ENCODE measurements at regions not wholly inside any gene's neighbourhood (a gene's known extent, or its start where the extent isn't known, plus 50 kb on each side); places are given as distances from the start of the nearest gene placed in this dataset.

GRCh38 chr5:114782177-114782576 is 387.5 kb downstream of the TRIM36 start:
- no peak overlapping the region for H3K4me3 ChIP-seq
- H3K27ac ChIP-seq = no peak overlapping the region
- DNase-seq (ENCODE audit: low spot score) = no peak
- TF ChIP-seq CTCF (IDR thresholded peaks at IDR 0.05) = no peak

- Histone ChIP-seq H3K4me3 (no peak overlapping the region), H3K27ac (no peak overlapping the region)
- no peak for TF ChIP-seq CTCF (IDR thresholded peaks at IDR 0.05)
- no peak for DNase-seq (ENCODE audit: low spot score)
These were observed 389.4 kb downstream of the TRIM36 start for GRCh38 chr5:114780290-114780689.

GRCh38 chr5:114744406-114744805 is 382.5 kb downstream of the KCNN2 start:
- no peak overlapping the region for H3K4me3 ChIP-seq
- H3K27ac ChIP-seq = no peak overlapping the region
- TF ChIP-seq CTCF (IDR thresholded peaks at IDR 0.05) = no peak
- DNase-seq (ENCODE audit: low spot score) = no peak

GRCh38 chr5:114734238-114734637 is 372.4 kb downstream of the KCNN2 start:
- H3K4me3 ChIP-seq = no peak overlapping the region
- DNase-seq (ENCODE audit: low spot score) = no peak
- TF ChIP-seq CTCF (IDR thresholded peaks at IDR 0.05) = no peak
- H3K27ac ChIP-seq = no peak overlapping the region

GRCh38 chr5:114729986-114730385 is 368.1 kb downstream of the KCNN2 start:
- DNase-seq (ENCODE audit: low spot score) = no peak
- no peak for TF ChIP-seq CTCF (IDR thresholded peaks at IDR 0.05)
- Histone ChIP-seq H3K4me3 (no peak overlapping the region), H3K27ac (no peak overlapping the region)

GRCh38 chr5:114727358-114727757 is 365.5 kb downstream of the KCNN2 start:
- no peak for TF ChIP-seq CTCF (IDR thresholded peaks at IDR 0.05)
- Histone ChIP-seq H3K27ac (no peak overlapping the region), H3K4me3 (no peak overlapping the region)
- no peak for DNase-seq (ENCODE audit: low spot score)

GRCh38 chr5:114726131-114726530 is 364.3 kb downstream of the KCNN2 start:
- DNase-seq (ENCODE audit: low spot score) = no peak
- Histone ChIP-seq H3K27ac (no peak overlapping the region), H3K4me3 (no peak overlapping the region)
- TF ChIP-seq CTCF (IDR thresholded peaks at IDR 0.05) = no peak

All from coronary artery (tissue), 2 donors.